K562 (cell line): ENCODE measurements at regions not wholly inside any gene's neighbourhood (a gene's known extent, or its start where the extent isn't known, plus 50 kb on each side); places are given as distances from the start of the nearest gene placed in this dataset.

Experiments used
- ATAC-seq: fragments of 200-7000 bp; cut with Tn5 transposase; 3 replicates; pipeline ENCODE4 v1.9.1; 2020; ENCODE audit warnings: moderate library complexity
- BruUV-seq: library from RNA; stranded (reverse); fragments of 400-500 nt; replicated peaks from 2 replicates; lab custom pipeline; 2021; lab: Mats Ljungman, UMichigan
- CTCF ChIA-PET: fragments of 300-600 bp; formaldehyde crosslinking; extraction: SDS; loops from one replicate; lab custom pipeline; 2021; ENCODE audit warnings: low intra/inter-chr PET ratio; lab: Yijun Ruan, JAX
- POLR2A ChIA-PET: fragments of 300-600, 350-650 bp; sonication (Branson Sonifier 250); formaldehyde crosslinking; extraction: SDS; loops from one replicate; lab custom pipeline; 2021; ENCODE audit warnings: antibody characterized with exemption, inconsistent platforms; lab: Yijun Ruan, JAX
- DNase-seq, 4 experiments: peaks; one replicate each; pipeline versions ENCODE4 v3.0.0 to v3.0.0-alpha.2; 2011 to 2018; ENCODE audit warnings: low spot score in 3 of 4, mixed read lengths in 3 of 4; ENCODE audit errors: extremely low read depth in 1 of 4
- FAIRE-seq: peaks from 2 replicates; lab custom pipeline; 2011; peaks lifted over from hg19 to GRCh38; lab: Jason Lieb, UNC
- H2AFZ ChIP-seq: 2 replicates; pipeline ENCODE4 v1.6.0; 2011; ENCODE audit warnings: low read depth, low read length, control low read depth, inconsistent platforms
- H3K27ac ChIP-seq: fragments of 200-600 bp; 3 replicates; pipeline ENCODE4 v1.8.0; 2011; ENCODE audit warnings: low read depth, mild to moderate bottlenecking, control low read depth, inconsistent platforms, low read length, moderate library complexity, mixed read lengths; ENCODE audit errors: extremely low read depth
- H3K27me3 ChIP-seq, 2 experiments: fragments of 300-600 bp in 1 of 2; 2 replicates in 1 of 2; 3 replicates in 1 of 2; pipeline versions ENCODE4 v1.6.0 to v1.8.0; 2011; ENCODE audit warnings: inconsistent platforms in 2 of 2, low read length in 2 of 2, mild to moderate bottlenecking in 1 of 2, mixed read lengths in 1 of 2, moderate library complexity in 1 of 2; ENCODE audit not compliant: control insufficient read depth in 2 of 2, insufficient read depth in 2 of 2
- H3K36me3 ChIP-seq: fragments of 300-600 bp; 3 replicates; pipeline ENCODE4 v1.8.0; 2011; ENCODE audit warnings: mild to moderate bottlenecking, low read length, inconsistent platforms; ENCODE audit not compliant: control insufficient read depth, insufficient read depth
- H3K4me1 ChIP-seq, 2 experiments: fragments of 200-600 bp in 1 of 2; replicated peaks in 1 of 2; 2 replicates in 1 of 2; 3 replicates in 1 of 2; pipeline versions ENCODE4 v1.5.1 to v1.8.0; 2011; ENCODE audit warnings: inconsistent platforms in 2 of 2, low read length in 2 of 2, mild to moderate bottlenecking in 1 of 2, mixed read lengths in 1 of 2, moderate library complexity in 1 of 2; ENCODE audit not compliant: control insufficient read depth in 2 of 2, insufficient read depth in 2 of 2
- H3K4me2 ChIP-seq: 2 replicates; pipeline ENCODE4 v1.6.1; 2011; ENCODE audit warnings: low read length, control low read depth, inconsistent platforms, mixed read lengths; ENCODE audit not compliant: insufficient read depth
- H3K4me3 ChIP-seq: fragments of 200-600 bp; sonication (generic), shearing (Covaris generic); 2 replicates; pipeline ENCODE4 v1.5.1; 2016; ENCODE audit warnings: control low read depth, inconsistent platforms
- H3K79me2 ChIP-seq: fragments of 200-600 bp; 3 replicates; pipeline ENCODE4 v1.8.0; 2011; ENCODE audit warnings: low read length, inconsistent platforms; ENCODE audit not compliant: control insufficient read depth, insufficient read depth
- H3K9ac ChIP-seq, 2 experiments: 2 replicates each; pipeline versions ENCODE4 v1.6.0 to v1.6.1; 2011; ENCODE audit warnings: low read depth in 2 of 2, low read length in 2 of 2, control low read depth in 1 of 2, inconsistent platforms in 1 of 2, mild to moderate bottlenecking in 1 of 2, mixed read lengths in 1 of 2; ENCODE audit not compliant: insufficient read depth in 1 of 2
- H3K9me1 ChIP-seq: one replicate; pipeline ENCODE4 v1.6.0; 2011; ENCODE audit warnings: inconsistent platforms, mild to moderate bottlenecking, low read length, moderate library complexity; ENCODE audit not compliant: control insufficient read depth, insufficient read depth
- H3K9me3 ChIP-seq: replicated peaks from 2 replicates; pipeline ENCODE4 v1.5.1; 2011; ENCODE audit warnings: low read depth, low read length, inconsistent platforms; ENCODE audit not compliant: control insufficient read depth, insufficient read depth
- H4K20me1 ChIP-seq: replicated peaks from 2 replicates; pipeline ENCODE4 v1.6.1; 2011; ENCODE audit warnings: low read length, inconsistent platforms, mixed read lengths; ENCODE audit not compliant: control insufficient read depth, insufficient read depth
- GTF2F1 ChIP-seq: IDR thresholded peaks from 2 replicates; pipeline ENCODE4 v1.6.1; 2011; ENCODE audit warnings: low read depth, low read length, improper control_type of control experiment
- HSF4 ChIP-seq: fragments of 250-450 bp; sonication (Bioruptor Pico); IDR thresholded peaks from 2 replicates; pipeline ENCODE4 v2.1.2; 2022; ENCODE audit warnings: mild to moderate bottlenecking, moderate library complexity, borderline replicate concordance
- KAT8 ChIP-seq: fragments of 450-650 bp; IDR thresholded peaks from 2 replicates; pipeline ENCODE4 v1.6.1; 2016; ENCODE audit warnings: low read depth, mild to moderate bottlenecking
- ZBTB11 ChIP-seq, 3 experiments: fragments of 200-800 bp in 1 of 3; fragments of 250-450 bp in 1 of 3; fragments of 450-650 bp in 1 of 3; sonication (Bioruptor Pico) in 1 of 3; sonication (Bioruptor generic) in 1 of 3; formaldehyde crosslinking in 1 of 3; IDR thresholded peaks; 2 replicates each; pipeline versions ENCODE4 v1.6.1 to v1.8.0; 2016 to 2022; ENCODE audit warnings: mild to moderate bottlenecking in 2 of 3, missing genetic modification characterization in 2 of 3, missing compliant biosample characterization in 1 of 3, moderate library complexity in 1 of 3
- WGBS: fragments of 100-300 bp; shearing (Covaris generic); methylation state at CpG from one replicate; pipeline ENCODE4 v1.1.6; 2016; ENCODE audit warnings: low coverage, mixed read lengths; ENCODE audit not compliant: insufficient coverage; ENCODE audit errors: missing lambda C conversion rate; 5-methylcytosine and 5-hydroxymethylcytosine counted together
- in situ Hi-C: fragments of 300-500 bp; cut with MboI; formaldehyde crosslinking; loops from 4 replicates; pipeline ENCODE4 v1.15.0; 2018; ENCODE audit warnings: inconsistent platforms, mixed read lengths
- intact Hi-C: fragments of 100-400 bp; cut with micrococcal nuclease; formaldehyde crosslinking; loops from 2 replicates; pipeline ENCODE4 v1.14.2; 2022
- TF ChIP-seq, protein P1 (sequence below): sonication (generic); formaldehyde crosslinking; IDR thresholded peaks from 2 replicates; pipeline ENCODE4 v1.8.0; 2022; ENCODE audit warnings: mild to moderate bottlenecking, missing genetic modification reagents, borderline replicate concordance

GRCh38 chr11:36899800-36900199 is 301.8 kb upstream of the RAG2 start (continued):
- TF ChIP-seq, protein P1, sequence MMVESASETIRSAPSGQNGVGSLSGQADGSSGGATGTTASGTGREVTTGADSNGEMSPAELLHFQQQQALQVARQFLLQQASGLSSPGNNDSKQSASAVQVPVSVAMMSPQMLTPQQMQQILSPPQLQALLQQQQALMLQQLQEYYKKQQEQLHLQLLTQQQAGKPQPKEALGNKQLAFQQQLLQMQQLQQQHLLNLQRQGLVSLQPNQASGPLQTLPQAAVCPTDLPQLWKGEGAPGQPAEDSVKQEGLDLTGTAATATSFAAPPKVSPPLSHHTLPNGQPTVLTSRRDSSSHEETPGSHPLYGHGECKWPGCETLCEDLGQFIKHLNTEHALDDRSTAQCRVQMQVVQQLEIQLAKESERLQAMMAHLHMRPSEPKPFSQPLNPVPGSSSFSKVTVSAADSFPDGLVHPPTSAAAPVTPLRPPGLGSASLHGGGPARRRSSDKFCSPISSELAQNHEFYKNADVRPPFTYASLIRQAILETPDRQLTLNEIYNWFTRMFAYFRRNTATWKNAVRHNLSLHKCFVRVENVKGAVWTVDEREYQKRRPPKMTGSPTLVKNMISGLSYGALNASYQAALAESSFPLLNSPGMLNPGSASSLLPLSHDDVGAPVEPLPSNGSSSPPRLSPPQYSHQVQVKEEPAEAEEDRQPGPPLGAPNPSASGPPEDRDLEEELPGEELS (CRISPR knock-in tag) = no peak

DNA sequence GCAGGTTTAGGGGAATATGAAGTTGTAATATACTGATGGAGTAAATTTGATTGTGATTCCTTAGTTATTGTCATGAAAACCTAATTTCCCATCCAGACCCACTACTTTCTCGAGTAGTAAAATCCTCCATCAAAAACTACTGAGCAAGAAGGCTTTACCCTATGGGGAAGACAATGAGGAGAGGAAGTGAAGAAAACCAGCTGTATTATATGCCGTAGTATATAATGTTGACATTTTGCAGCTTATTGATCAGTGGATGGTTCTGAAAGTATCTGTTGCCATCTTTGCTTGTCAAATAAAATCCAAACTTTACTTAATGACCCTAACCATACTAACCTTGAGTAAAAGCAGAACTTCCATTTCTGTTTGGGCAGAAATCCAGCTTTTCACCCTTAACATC is 292.8 kb upstream of the RAG2 start:
- H4K20me1 ChIP-seq = no peaks in the 10 kb centered on the region
- ATAC-seq (no peak), FAIRE-seq (no peak), DNase-seq (no peak)
- H3K4me3 ChIP-seq = no peak overlapping the region
- CTCF ChIA-PET = no interaction called here
- TF ChIP-seq HSF4 (CRISPR knock-in tag) (no peak), KAT8 (no peak), GTF2F1 (no peak), ZBTB11 (CRISPR knock-in tag; IDR thresholded peaks at IDR 0.05) (no peak)
- POLR2A ChIA-PET = no interaction called here
- H3K36me3 ChIP-seq = no peaks in the 10 kb centered on the region
- H3K79me2 ChIP-seq = no peaks in the 10 kb centered on the region; the same call in 2 of the 3 replicates
- no TSS peak for BruUV-seq
- H3K27ac ChIP-seq = no peak overlapping the region
- intact Hi-C loops (no loop called here), in situ Hi-C loops (no loop called here)
- 3% methylated on average over 2 of the region's 2 CpGs for WGBS
- no peak overlapping the region for H3K4me2 ChIP-seq
- H3K9ac ChIP-seq = no peak overlapping the region
- no peaks in the 10 kb centered on the region for H3K9me1 ChIP-seq
- no peak overlapping the region for H2AFZ ChIP-seq
- H3K27me3 ChIP-seq = no peaks in the 10 kb centered on the region
- no peaks in the 10 kb centered on the region for H3K4me1 ChIP-seq
- no peaks in the 10 kb centered on the region for H3K9me3 ChIP-seq
